WI38 (cell line): ENCODE measurements at regions not wholly inside any gene's neighbourhood (a gene's known extent, or its start where the extent isn't known, plus 50 kb on each side); places are given as distances from the start of the nearest gene placed in this dataset.

Experiments used
- H3K4me3 ChIP-seq: 2 replicates; pipeline ENCODE4 v1.5.1; 2011; ENCODE audit warnings: low read depth, mild to moderate bottlenecking, control low read depth, low read length
- CTCF ChIP-seq: IDR thresholded peaks from 2 replicates; pipeline ENCODE4 v1.5.1; 2012; ENCODE audit warnings: low read depth, mild to moderate bottlenecking, control low read depth, low read length

- no peak overlapping the region for H3K4me3 ChIP-seq
- no peak for TF ChIP-seq CTCF
These were observed 94.6 kb upstream of the ARHGEF3 start for GRCh38 chr3:56896357-56896756.

GRCh38 chr3:56894881-56895431, 93.2 kb upstream of the ARHGEF3 start:
- no peak for TF ChIP-seq CTCF
- H3K4me3 ChIP-seq: no peak overlapping the region

GRCh38 chr3:56890448-56891091, 88.8 kb upstream of the ARHGEF3 start:
- no peak for TF ChIP-seq CTCF

GRCh38 chr3:56889131-56889530, 87.4 kb upstream of the ARHGEF3 start:
- no peak overlapping the region for H3K4me3 ChIP-seq
- TF ChIP-seq CTCF: no peak

More at GRCh38 chr3:56890448-56891091, 88.8 kb upstream of the ARHGEF3 start:
- no peak overlapping the region for H3K4me3 ChIP-seq

GRCh38 chr3:56887402-56888025, 85.8 kb upstream of the ARHGEF3 start:
- no peak overlapping the region for H3K4me3 ChIP-seq
- no peak for TF ChIP-seq CTCF

GRCh38 chr3:56886314-56886713, 84.6 kb upstream of the ARHGEF3 start:
- H3K4me3 ChIP-seq: no peak overlapping the region
- TF ChIP-seq CTCF: no peak

- no peak for TF ChIP-seq CTCF
- no peak overlapping the region for H3K4me3 ChIP-seq
These were observed 84.1 kb upstream of the ARHGEF3 start for GRCh38 chr3:56885879-56886278.
